ENCODE measurements at regions not wholly inside any gene's neighbourhood (a gene's known extent, or its start where the extent isn't known, plus 50 kb on each side); places are given as distances from the start of the nearest gene placed in this dataset.

DNA sequence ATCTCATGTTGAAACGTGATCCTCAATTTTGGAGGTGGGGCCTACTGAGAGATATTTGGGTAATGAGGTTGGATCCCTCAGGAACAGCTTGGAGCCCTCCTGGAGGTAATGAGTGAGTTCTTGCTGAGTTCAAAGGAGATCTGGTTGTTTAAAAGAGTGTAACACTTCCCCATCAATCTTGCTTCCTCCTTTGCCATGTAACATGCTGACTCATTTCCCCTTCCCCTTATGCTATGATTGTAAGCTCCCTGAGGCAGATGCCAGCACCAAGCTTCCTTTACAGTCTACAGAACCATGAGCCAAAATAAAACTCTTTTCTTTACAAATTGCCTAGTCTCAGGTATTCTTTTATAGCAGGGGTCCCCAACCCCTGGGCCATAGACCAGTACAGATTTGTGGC, 352.3 kb downstream of the SLCO4C1 start:
- DNase-seq (ENCODE audit: extremely low read depth, insufficient read length): no peak
- Histone ChIP-seq H3K27me3 (replicated peaks; ENCODE audit: control insufficient read depth, insufficient read depth, low read length) (no peaks in the 10 kb centered on the region), H3K4me3 (replicated peaks; ENCODE audit: low read depth, low read length) (no peak overlapping the region), H3K36me3 (ENCODE audit: control insufficient read depth, insufficient read depth, low read length) (no peaks in the 10 kb centered on the region)
- TF ChIP-seq, protein P1, sequence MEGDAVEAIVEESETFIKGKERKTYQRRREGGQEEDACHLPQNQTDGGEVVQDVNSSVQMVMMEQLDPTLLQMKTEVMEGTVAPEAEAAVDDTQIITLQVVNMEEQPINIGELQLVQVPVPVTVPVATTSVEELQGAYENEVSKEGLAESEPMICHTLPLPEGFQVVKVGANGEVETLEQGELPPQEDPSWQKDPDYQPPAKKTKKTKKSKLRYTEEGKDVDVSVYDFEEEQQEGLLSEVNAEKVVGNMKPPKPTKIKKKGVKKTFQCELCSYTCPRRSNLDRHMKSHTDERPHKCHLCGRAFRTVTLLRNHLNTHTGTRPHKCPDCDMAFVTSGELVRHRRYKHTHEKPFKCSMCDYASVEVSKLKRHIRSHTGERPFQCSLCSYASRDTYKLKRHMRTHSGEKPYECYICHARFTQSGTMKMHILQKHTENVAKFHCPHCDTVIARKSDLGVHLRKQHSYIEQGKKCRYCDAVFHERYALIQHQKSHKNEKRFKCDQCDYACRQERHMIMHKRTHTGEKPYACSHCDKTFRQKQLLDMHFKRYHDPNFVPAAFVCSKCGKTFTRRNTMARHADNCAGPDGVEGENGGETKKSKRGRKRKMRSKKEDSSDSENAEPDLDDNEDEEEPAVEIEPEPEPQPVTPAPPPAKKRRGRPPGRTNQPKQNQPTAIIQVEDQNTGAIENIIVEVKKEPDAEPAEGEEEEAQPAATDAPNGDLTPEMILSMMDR (IDR thresholded peaks at IDR 0.05; ENCODE audit: insufficient read depth, low read length, poor library complexity, severe bottlenecking): no peak

DNA sequence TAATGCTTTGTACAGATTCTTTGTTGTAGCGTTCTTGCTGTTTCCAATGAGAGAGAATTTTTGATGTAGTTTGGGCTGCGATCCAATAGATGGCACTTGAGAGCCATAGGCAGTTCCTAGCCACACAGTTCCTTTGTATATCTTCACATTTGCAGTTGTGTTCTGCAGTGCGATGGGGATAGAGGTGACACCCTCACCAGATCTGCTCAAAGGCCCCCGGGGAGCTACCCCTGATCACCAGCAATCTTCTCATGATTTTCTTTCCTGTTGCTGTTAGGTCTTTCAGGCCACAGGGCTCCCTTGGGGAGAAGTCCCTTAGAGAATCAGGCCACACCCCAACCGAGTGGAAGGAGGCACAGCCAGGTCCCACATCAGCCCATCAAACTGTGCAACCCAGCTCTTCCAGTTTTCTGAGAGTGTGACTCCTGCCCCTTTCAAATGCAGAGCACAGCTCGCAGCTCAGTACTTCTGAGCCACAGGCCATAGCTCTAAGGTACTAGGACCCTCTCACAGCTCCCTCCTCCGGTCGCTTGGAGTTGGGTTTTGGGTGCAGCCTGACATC, 353.7 kb downstream of the SLCO4C1 start:
- H3K36me3 ChIP-seq (ENCODE audit: control insufficient read depth, insufficient read depth, low read length): no peaks in the 10 kb centered on the region
- DNase-seq (ENCODE audit: extremely low read depth, insufficient read length): peak; percentile 2
- H3K4me3 ChIP-seq (replicated peaks; ENCODE audit: low read depth, low read length): no peak overlapping the region
- no peaks in the 10 kb centered on the region for H3K27me3 ChIP-seq (replicated peaks; ENCODE audit: control insufficient read depth, insufficient read depth, low read length)
- TF ChIP-seq, protein P1 (IDR thresholded peaks at IDR 0.05; ENCODE audit: insufficient read depth, low read length, poor library complexity, severe bottlenecking): peak; percentile 83

DNA sequence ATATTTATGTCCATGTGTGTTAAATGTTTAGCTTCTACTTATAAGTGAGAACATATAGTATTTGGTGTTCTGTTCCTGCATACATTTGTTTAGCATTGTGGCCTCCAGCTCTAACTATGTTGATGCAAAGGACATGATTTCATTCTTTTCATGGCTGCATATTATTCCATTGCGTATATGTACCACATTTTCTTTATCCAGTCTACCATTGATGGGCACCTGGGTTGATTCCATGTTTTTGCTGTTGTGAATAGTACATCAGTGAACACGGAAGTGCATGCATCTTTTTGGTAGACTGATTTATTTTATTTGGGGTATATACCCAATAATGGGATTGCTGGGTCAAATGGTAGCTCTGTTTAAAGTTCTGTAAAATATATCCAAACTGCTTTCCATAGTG, 359.0 kb downstream of the SLCO4C1 start:
- TF ChIP-seq, protein P1 (IDR thresholded peaks at IDR 0.05; ENCODE audit: insufficient read depth, low read length, poor library complexity, severe bottlenecking): no peak
- Histone ChIP-seq H3K4me3 (replicated peaks; ENCODE audit: low read depth, low read length) (no peak overlapping the region), H3K27me3 (replicated peaks; ENCODE audit: control insufficient read depth, insufficient read depth, low read length) (no peaks in the 10 kb centered on the region), H3K36me3 (ENCODE audit: control insufficient read depth, insufficient read depth, low read length) (no peaks in the 10 kb centered on the region)
- no peak for DNase-seq (ENCODE audit: extremely low read depth, insufficient read length)

DNA sequence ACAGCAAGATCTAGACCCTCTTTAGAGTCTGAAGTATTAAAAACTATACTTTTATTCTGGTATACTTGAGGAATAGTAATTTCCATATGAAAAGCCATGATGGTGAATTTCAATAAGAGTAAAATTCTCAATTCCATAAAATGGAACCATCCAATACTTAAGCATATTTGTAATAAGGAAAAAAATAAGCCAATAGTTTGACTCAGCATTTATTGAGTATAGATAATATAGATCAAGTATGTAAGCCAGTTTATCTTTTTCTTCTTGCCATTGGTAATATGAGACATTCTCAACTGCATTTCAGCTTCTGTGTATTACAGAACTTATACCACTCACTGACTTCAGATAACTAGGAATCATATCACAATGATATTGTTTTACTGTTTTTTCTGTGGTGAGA, 361.0 kb downstream of the SLCO4C1 start:
- no peak for DNase-seq (ENCODE audit: extremely low read depth, insufficient read length)
- no peaks in the 10 kb centered on the region for H3K36me3 ChIP-seq (ENCODE audit: control insufficient read depth, insufficient read depth, low read length)
- no peak overlapping the region for H3K4me3 ChIP-seq (replicated peaks; ENCODE audit: low read depth, low read length)
- no peaks in the 10 kb centered on the region for H3K27me3 ChIP-seq (replicated peaks; ENCODE audit: control insufficient read depth, insufficient read depth, low read length)
- TF ChIP-seq, protein P1 (IDR thresholded peaks at IDR 0.05; ENCODE audit: insufficient read depth, low read length, poor library complexity, severe bottlenecking): no peak

DNA sequence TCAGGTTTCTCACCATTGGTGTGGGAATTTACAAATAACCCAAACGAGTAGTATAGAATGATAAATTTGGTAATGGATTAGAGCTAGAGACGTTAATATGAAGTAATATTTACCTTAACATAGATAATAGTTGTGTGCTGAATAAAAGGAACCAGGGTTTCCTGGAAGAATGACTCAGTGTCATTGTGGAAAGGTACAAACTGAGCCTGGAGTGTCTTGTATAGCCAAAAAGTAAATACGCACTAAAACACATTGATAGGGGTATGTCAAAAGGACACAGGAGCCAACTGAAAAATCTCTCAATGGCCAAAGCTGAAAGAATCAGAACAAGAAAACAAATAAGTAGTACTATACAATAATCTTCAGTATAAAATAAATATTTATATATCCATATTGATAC, 363.5 kb downstream of the SLCO4C1 start:
- Histone ChIP-seq H3K4me3 (replicated peaks; ENCODE audit: low read depth, low read length) (no peak overlapping the region), H3K36me3 (ENCODE audit: control insufficient read depth, insufficient read depth, low read length) (no peaks in the 10 kb centered on the region), H3K27me3 (replicated peaks; ENCODE audit: control insufficient read depth, insufficient read depth, low read length) (no peaks in the 10 kb centered on the region)
- DNase-seq (ENCODE audit: extremely low read depth, insufficient read length): no peak
- TF ChIP-seq, protein P1 (IDR thresholded peaks at IDR 0.05; ENCODE audit: insufficient read depth, low read length, poor library complexity, severe bottlenecking): no peak

DNA sequence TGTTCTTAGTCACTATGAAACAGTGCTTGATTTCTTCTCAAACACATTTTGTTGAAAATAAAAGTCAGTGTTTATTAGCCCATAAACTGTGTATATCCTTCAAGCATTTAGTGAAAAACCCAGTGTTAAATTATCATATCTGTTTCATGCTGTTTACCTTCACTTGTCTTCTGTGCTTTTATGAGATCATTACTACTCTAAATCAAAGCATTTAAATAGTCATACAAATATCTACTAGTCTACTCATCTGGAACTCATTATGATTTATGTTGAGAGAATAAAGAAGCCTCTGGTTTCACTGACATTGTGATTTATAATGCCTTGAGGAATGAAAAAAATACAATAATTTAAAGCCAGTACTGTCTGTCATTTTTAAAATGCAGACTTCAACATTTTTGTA, 366.5 kb downstream of the SLCO4C1 start:
- Histone ChIP-seq H3K4me3 (replicated peaks; ENCODE audit: low read depth, low read length) (no peak overlapping the region), H3K36me3 (ENCODE audit: control insufficient read depth, insufficient read depth, low read length) (no peaks in the 10 kb centered on the region), H3K27me3 (replicated peaks; ENCODE audit: control insufficient read depth, insufficient read depth, low read length) (no peaks in the 10 kb centered on the region)
- DNase-seq (ENCODE audit: extremely low read depth, insufficient read length): no peak
- TF ChIP-seq, protein P1 (IDR thresholded peaks at IDR 0.05; ENCODE audit: insufficient read depth, low read length, poor library complexity, severe bottlenecking): no peak

Data from GM06990 (cell line).